MM.1S (cell line): ENCODE measurements at regions not wholly inside any gene's neighbourhood (a gene's known extent, or its start where the extent isn't known, plus 50 kb on each side); places are given as distances from the start of the nearest gene placed in this dataset.

Source experiments
- DNase-seq: peaks from one replicate; pipeline ENCODE4 v3.0.0-alpha.2; 2015
- H2AFZ ChIP-seq: fragments of 300-600 bp; sonication (generic); 2 replicates; pipeline ENCODE4 v1.6.0; 2016; ENCODE audit warnings: antibody characterized with exemption, low read length
- H3F3A ChIP-seq: fragments of 300-600 bp; sonication (generic); 2 replicates; pipeline ENCODE4 v1.6.1; 2016; ENCODE audit warnings: mild to moderate bottlenecking, antibody characterized with exemption, low read length, moderate library complexity, mixed read lengths; ENCODE audit not compliant: insufficient read depth
- H3K27ac ChIP-seq: fragments of 300-600 bp; sonication (generic); 2 replicates; pipeline ENCODE4 v1.5.1; 2016; ENCODE audit warnings: mild to moderate bottlenecking, low read length
- H3K27me3 ChIP-seq: fragments of 300-600 bp; sonication (generic); replicated peaks from 2 replicates; pipeline ENCODE4 v1.6.0; 2016; ENCODE audit warnings: low read length; ENCODE audit not compliant: insufficient read depth
- H3K36me3 ChIP-seq: fragments of 300-600 bp; sonication (generic); replicated peaks from 2 replicates; pipeline ENCODE4 v1.6.1; 2016; ENCODE audit warnings: mild to moderate bottlenecking, low read length, mixed read lengths; ENCODE audit not compliant: insufficient read depth
- H3K4me1 ChIP-seq: fragments of 300-600 bp; sonication (generic); 2 replicates; pipeline ENCODE4 v1.6.1; 2016; ENCODE audit warnings: low read length, mixed read lengths
- H3K4me2 ChIP-seq: fragments of 300-600 bp; sonication (generic); 2 replicates; pipeline ENCODE4 v1.6.0; 2016; ENCODE audit warnings: low read depth, low read length
- H3K4me3 ChIP-seq: fragments of 300-600 bp; sonication (generic); 2 replicates; pipeline ENCODE4 v1.5.1; 2016; ENCODE audit warnings: low read length, mixed read lengths
- H3K79me2 ChIP-seq: fragments of 300-600 bp; sonication (generic); 2 replicates; pipeline ENCODE4 v1.6.1; 2016; ENCODE audit warnings: mixed run types, low read length, mixed read lengths
- H3K9ac ChIP-seq: fragments of 300-600 bp; sonication (generic); 2 replicates; pipeline ENCODE4 v1.6.1; 2016; ENCODE audit warnings: low read length, mixed read lengths
- H3K9me2 ChIP-seq: fragments of 300-600 bp; sonication (generic); replicated peaks from 2 replicates; pipeline ENCODE4 v1.6.1; 2016; ENCODE audit warnings: mild to moderate bottlenecking, low read length, mixed read lengths; ENCODE audit not compliant: insufficient read depth
- H3K9me3 ChIP-seq: fragments of 300-600 bp; sonication (generic); replicated peaks from 2 replicates; pipeline ENCODE4 v1.6.1; 2016; ENCODE audit warnings: mild to moderate bottlenecking, low read length, mixed read lengths; ENCODE audit not compliant: insufficient read depth
- H4K20me1 ChIP-seq: fragments of 300-600 bp; sonication (generic); 2 replicates; pipeline ENCODE4 v1.6.1; 2016; ENCODE audit warnings: mild to moderate bottlenecking, low read length, moderate library complexity, mixed read lengths; ENCODE audit not compliant: insufficient read depth
- CTCF ChIP-seq: fragments of 300-600 bp; sonication (generic); IDR thresholded peaks from 2 replicates; pipeline ENCODE4 v1.5.1; 2016; ENCODE audit warnings: antibody characterized with exemption, low read length, mixed read lengths
- EZH2 ChIP-seq: fragments of 300-600 bp; sonication (generic); optimal IDR thresholded peaks from 2 replicates; pipeline ENCODE3; 2017; ENCODE audit warnings: low read depth, mild to moderate bottlenecking, antibody characterized with exemption, low read length, mixed read lengths
- EZH2phosphoT487 ChIP-seq: fragments of 300-600 bp; sonication (generic); IDR thresholded peaks from 2 replicates; pipeline ENCODE4 v1.6.1; 2018; ENCODE audit warnings: antibody characterized with exemption, low read length

- no peaks in the 10 kb centered on the region for H3K9me3 ChIP-seq
- no peak overlapping the region for H3K4me2 ChIP-seq
- H3K79me2 ChIP-seq = no peaks in the 10 kb centered on the region
- TF ChIP-seq CTCF = peak; percentile 39
- no peak for TF ChIP-seq EZH2phosphoT487
- no peak for TF ChIP-seq EZH2
- H3K27me3 ChIP-seq = no peaks in the 10 kb centered on the region
- no peak overlapping the region for H3K27ac ChIP-seq
- peaks cover 1% of the 10 kb centered on the region for H3K4me1 ChIP-seq
- H2AFZ ChIP-seq = no peak overlapping the region
- no peak for DNase-seq
- H3F3A ChIP-seq = no peaks in the 10 kb centered on the region
- H3K4me3 ChIP-seq = no peak overlapping the region
- H3K9ac ChIP-seq = no peak overlapping the region
- no peaks in the 10 kb centered on the region for H3K36me3 ChIP-seq
- H4K20me1 ChIP-seq = no peaks in the 10 kb centered on the region
- H3K9me2 ChIP-seq = no peaks in the 10 kb centered on the region
Measured at GRCh38 chrX:46386511-46386910, 158.7 kb downstream of the ZNF674 start.

GRCh38 chrX:46383006-46383405 is 162.2 kb downstream of the ZNF674 start:
- Histone ChIP-seq H3K36me3 (no peaks in the 10 kb centered on the region), H3K9ac (no peak overlapping the region), H3K9me3 (no peaks in the 10 kb centered on the region), H3K27me3 (no peaks in the 10 kb centered on the region), H3K27ac (no peak overlapping the region), H3K9me2 (no peaks in the 10 kb centered on the region), H4K20me1 (no peaks in the 10 kb centered on the region), H3K4me1 (peaks cover 12% of the 10 kb centered on the region), H3F3A (no peaks in the 10 kb centered on the region), H2AFZ (no peak overlapping the region), H3K79me2 (no peaks in the 10 kb centered on the region), H3K4me2 (no peak overlapping the region), H3K4me3 (no peak overlapping the region)
- DNase-seq = no peak
- no peak for TF ChIP-seq EZH2phosphoT487
- no peak for TF ChIP-seq EZH2
- TF ChIP-seq CTCF = no peak

- no peak overlapping the region for H3K4me2 ChIP-seq
- no peaks in the 10 kb centered on the region for H3K79me2 ChIP-seq
- no peaks in the 10 kb centered on the region for H3K9me2 ChIP-seq
- no peaks in the 10 kb centered on the region for H3F3A ChIP-seq
- no peaks in the 10 kb centered on the region for H3K9me3 ChIP-seq
- no peak overlapping the region for H3K9ac ChIP-seq
- H4K20me1 ChIP-seq = no peaks in the 10 kb centered on the region
- H3K4me1 ChIP-seq = peaks cover 12% of the 10 kb centered on the region
- no peak overlapping the region for H3K27ac ChIP-seq
- no peak overlapping the region for H3K4me3 ChIP-seq
- H3K27me3 ChIP-seq = no peaks in the 10 kb centered on the region
- TF ChIP-seq CTCF = no peak
- no peak for TF ChIP-seq EZH2
- no peak for TF ChIP-seq EZH2phosphoT487
- H2AFZ ChIP-seq = no peak overlapping the region
- H3K36me3 ChIP-seq = no peaks in the 10 kb centered on the region
- DNase-seq = no peak
Measured at GRCh38 chrX:46382595-46382994, 162.6 kb downstream of the ZNF674 start.
